Osteocyte (in vitro differentiated cells): ENCODE measurements at regions not wholly inside any gene's neighbourhood (a gene's known extent, or its start where the extent isn't known, plus 50 kb on each side); places are given as distances from the start of the nearest gene placed in this dataset.

Experiments
- DNase-seq: peaks from one replicate; pipeline ENCODE4 v3.0.0; 2021; ENCODE audit warnings: mixed read lengths; ENCODE audit not compliant: unreplicated experiment; ENCODE audit errors: extremely low spot score
- H3K27ac Mint-ChIP-seq: one replicate; pipeline ENCODE4 v1.8.0; 2021; ENCODE audit warnings: mild to moderate bottlenecking, mixed read lengths; ENCODE audit not compliant: unreplicated experiment
- H3K27me3 Mint-ChIP-seq: one replicate; pipeline ENCODE4 v1.8.0; 2021; ENCODE audit warnings: mixed read lengths; ENCODE audit not compliant: unreplicated experiment
- H3K36me3 Mint-ChIP-seq: one replicate; pipeline ENCODE4 v1.8.0; 2021; ENCODE audit warnings: mixed read lengths; ENCODE audit not compliant: unreplicated experiment
- H3K4me1 Mint-ChIP-seq: one replicate; pipeline ENCODE4 v1.8.0; 2021; ENCODE audit warnings: mixed read lengths; ENCODE audit not compliant: unreplicated experiment
- H3K4me3 Mint-ChIP-seq: one replicate; pipeline ENCODE4 v1.8.0; 2021; ENCODE audit warnings: mild to moderate bottlenecking, moderate library complexity, mixed read lengths; ENCODE audit not compliant: unreplicated experiment
- H3K9me3 Mint-ChIP-seq: one replicate; pipeline ENCODE4 v1.8.0; 2021; ENCODE audit warnings: mixed read lengths; ENCODE audit not compliant: unreplicated experiment
- CTCF ChIP-seq: fragments of 200-600 bp; sonication (generic); IDR thresholded peaks from 2 replicates; pipeline ENCODE4 v1.5.0; 2021; ENCODE audit warnings: antibody characterized with exemption, mild to moderate bottlenecking, moderate library complexity

GRCh38 chr22:25368271-25368670 lies 148.8 kb downstream of the CRYBB2 start:
- peaks cover 17% of the 10 kb centered on the region for H3K4me1 Mint-ChIP-seq
- no peak overlapping the region for H3K27ac Mint-ChIP-seq
- H3K27me3 Mint-ChIP-seq = no peaks in the 10 kb centered on the region
- H3K36me3 Mint-ChIP-seq = peaks cover 1% of the 10 kb centered on the region
- no peak for TF ChIP-seq CTCF
- no peak for DNase-seq
- H3K9me3 Mint-ChIP-seq = no peaks in the 10 kb centered on the region
- no peak overlapping the region for H3K4me3 Mint-ChIP-seq

- Mint-ChIP-seq H3K4me1 (peaks cover 17% of the 10 kb centered on the region), H3K9me3 (no peaks in the 10 kb centered on the region), H3K27me3 (no peaks in the 10 kb centered on the region), H3K36me3 (peaks cover 1% of the 10 kb centered on the region), H3K27ac (no peak overlapping the region), H3K4me3 (no peak overlapping the region)
- TF ChIP-seq CTCF = no peak
- no peak for DNase-seq
Observed at GRCh38 chr22:25369041-25369440, 149.6 kb downstream of the CRYBB2 start.

GRCh38 chr22:25370322-25370721 lies 150.9 kb downstream of the CRYBB2 start:
- no peak overlapping the region for H3K4me3 Mint-ChIP-seq
- no peak for DNase-seq
- peaks cover 17% of the 10 kb centered on the region for H3K4me1 Mint-ChIP-seq

GRCh38 chr22:25372000-25372595 lies 152.7 kb downstream of the CRYBB2 start:
- no peaks in the 10 kb centered on the region for H3K9me3 Mint-ChIP-seq
- H3K27ac Mint-ChIP-seq = no peak overlapping the region
- peaks cover 17% of the 10 kb centered on the region for H3K4me1 Mint-ChIP-seq
- no peaks in the 10 kb centered on the region for H3K27me3 Mint-ChIP-seq
- peaks cover 5% of the 10 kb centered on the region for H3K36me3 Mint-ChIP-seq
- no peak overlapping the region for H3K4me3 Mint-ChIP-seq
- no peak for DNase-seq
- TF ChIP-seq CTCF = no peak

More at GRCh38 chr22:25370322-25370721, 150.9 kb downstream of the CRYBB2 start:
- no peak for TF ChIP-seq CTCF
- H3K9me3 Mint-ChIP-seq = no peaks in the 10 kb centered on the region
- H3K27me3 Mint-ChIP-seq = no peaks in the 10 kb centered on the region
- peaks cover 1% of the 10 kb centered on the region for H3K36me3 Mint-ChIP-seq
- no peak overlapping the region for H3K27ac Mint-ChIP-seq

- Mint-ChIP-seq H3K36me3 (peaks cover 9% of the 10 kb centered on the region), H3K9me3 (no peaks in the 10 kb centered on the region), H3K4me3 (no peak overlapping the region), H3K4me1 (peaks cover 2% of the 10 kb centered on the region), H3K27me3 (no peaks in the 10 kb centered on the region), H3K27ac (no peak overlapping the region)
- TF ChIP-seq CTCF = no peak
- no peak for DNase-seq
Observed at GRCh38 chr22:25373961-25374360, 154.5 kb downstream of the CRYBB2 start.
